Suppressor macrophage treated with lipopolysaccharide for 4 hours (primary cell): ENCODE measurements at regions not wholly inside any gene's neighbourhood (a gene's known extent, or its start where the extent isn't known, plus 50 kb on each side); places are given as distances from the start of the nearest gene placed in this dataset.

ENCODE experiments used
- DNase-seq: peaks from one replicate; pipeline ENCODE4 v3.0.0-alpha.2; 2020

DNA sequence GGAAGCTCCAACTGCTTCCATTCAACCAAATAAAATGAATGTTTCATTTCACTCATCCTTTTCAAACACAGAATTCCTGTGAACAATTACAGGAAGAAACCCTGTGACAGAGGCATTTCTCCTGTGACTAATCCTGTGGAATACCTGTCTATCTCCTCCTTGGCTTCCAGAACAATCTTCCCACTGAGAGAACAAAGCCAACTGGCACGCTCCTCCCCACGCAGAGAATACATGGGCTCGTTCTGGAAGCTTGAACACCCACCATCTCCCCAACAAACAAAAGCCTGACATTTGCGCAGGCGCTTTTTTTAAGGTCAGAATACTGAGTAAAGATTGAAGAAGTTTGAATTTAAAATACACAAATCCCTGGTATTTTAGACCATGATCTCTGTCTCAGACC lies 104.7 kb upstream of the SLC66A3 start:
- DNase-seq: no peak

DNA sequence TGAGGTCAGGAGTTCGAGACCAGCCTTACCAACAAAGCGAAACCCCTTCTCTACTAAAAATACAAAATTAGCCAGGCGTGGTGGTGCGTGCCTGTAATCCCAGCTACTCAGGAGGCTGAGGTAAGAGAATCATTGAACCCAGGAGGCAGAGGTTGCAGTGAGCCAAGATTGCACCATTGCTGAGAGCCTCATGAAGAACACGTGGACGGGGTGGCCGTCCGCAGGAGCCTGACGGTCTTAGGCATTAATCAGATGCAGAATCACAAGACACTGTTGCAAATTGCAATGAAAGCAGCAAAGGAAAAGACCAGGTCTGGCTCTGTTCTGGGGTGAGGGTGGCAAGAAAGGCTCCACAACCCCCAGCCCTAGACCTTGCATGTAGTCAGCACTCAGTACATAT lies 104.0 kb upstream of the SLC66A3 start:
- no peak for DNase-seq

DNA sequence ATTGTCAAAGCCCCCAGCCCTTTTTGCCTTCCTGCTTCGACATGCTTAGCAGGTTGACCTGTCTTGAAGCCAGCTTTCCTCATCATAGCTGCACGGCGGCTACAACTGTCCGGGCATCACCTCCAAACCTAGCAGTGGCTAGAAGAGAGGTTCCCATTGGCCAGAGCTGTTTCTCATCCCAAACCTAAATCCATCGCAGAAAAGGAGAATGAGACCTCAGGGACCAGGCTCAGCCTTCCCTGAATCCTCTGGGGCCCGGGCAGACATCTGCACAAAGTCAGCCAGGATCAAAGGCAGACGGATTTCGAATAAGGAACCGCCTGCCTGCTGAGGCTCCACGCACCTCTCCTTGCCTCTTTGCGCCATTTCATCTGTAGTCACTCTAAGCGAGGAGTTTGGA lies 101.7 kb upstream of the SLC66A3 start:
- DNase-seq: no peak

DNA sequence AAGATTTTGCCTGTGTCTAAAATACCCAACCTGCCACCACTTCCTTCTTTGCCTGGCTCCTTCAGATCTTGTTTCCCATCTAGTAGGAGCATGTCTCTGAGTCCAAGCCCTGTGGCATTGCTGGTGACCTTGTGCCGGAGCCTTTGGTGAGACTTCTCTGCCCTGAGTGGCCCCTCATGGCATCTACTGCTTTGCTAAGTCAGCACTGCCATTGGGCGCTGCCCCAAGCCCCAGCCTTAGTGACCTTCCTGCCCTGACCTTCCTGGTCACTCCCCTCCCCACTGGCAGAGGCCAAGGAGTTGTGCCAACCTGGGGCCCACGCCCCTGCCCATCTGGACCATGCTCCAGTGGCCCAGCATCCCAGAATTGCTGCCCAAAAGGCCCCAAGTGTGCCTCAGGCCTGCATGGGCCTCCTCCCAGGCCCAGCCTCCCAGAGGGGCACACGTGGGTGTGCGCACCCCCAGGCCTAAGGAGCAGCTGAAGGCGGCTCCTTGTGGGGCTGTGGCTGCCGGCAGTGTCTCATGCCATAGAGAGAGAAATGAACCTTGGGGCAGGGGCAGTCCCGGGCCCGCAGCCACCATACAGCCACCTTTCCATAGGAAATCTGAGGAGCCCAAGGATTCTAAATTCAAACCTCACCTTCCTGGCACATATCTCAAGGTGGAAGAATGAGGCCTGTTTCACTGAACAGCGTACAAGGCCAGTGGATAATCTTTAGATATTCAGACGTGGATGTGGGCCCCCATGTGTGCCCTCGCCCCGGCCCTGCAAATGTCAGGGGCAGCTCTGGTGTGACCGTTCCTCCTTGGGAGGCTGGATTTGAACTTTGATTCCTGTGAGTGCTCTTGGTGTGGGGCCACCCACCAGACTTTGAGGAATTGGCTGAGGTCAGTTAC lies 100.2 kb upstream of the SLC66A3 start:
- DNase-seq: no peak

DNA sequence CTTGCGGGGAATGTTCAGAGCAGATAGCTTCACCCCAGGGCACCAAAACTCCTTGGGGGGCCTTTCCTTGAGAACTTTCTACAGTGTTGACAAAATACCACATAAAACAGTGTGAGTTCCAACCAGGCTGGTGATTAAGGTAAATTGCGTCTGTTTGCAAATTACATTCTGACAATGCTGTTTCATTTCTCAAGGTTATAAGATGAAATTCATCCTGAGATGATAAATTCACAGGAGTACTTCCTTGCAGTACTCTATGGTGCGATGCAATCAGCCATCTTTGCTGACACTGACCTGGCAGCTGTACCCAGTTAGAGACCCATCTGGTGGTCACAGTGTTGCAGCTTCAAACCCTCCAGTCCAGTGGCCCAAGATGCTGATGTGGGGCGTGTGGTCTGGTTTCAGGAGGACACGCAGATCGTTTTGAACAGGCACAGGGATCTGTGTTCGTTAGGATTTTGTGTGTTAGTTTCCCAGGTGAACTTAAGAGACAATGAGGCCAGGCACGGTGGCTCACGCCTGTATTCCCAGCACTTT lies 99.5 kb upstream of the SLC66A3 start:
- no peak for DNase-seq

DNA sequence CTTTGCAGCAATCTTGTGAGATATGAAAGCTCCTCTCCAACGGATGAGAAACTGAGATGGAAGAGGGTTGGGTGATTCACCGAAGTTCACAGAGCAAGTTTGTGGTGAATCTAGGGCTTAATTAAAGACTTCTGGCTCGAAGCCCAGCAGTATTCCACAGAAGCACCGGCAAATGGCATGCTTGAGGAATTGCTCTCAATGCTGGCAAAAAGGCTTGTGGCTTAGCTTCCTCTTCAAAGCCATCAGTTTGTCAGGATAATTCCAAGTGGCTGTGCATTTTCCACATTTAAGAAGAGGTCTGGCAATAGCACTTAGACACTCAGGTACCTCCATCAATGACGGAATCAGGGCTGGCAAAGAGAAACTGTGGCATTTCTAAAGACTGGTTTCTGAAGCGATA lies 98.7 kb upstream of the SLC66A3 start:
- no peak for DNase-seq

DNA sequence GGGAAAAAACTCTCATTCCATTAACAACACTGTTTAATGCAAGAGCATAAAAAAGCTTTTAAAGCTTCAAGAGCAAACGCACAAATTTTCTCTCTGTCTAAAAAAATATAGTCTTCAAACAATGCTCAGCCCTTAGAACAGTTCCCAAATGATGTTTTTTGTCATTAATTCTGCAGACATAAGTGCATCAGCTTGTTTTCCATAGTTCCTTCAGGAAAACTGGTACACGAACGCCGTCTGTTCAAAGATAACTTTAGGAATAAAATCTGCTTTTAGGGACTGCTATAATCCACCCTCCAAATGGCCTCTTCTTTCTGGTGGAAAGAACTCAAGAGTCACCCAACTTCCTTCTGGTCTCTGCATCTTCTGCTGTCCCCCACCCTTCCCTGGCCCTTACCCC lies 98.2 kb upstream of the SLC66A3 start:
- DNase-seq: no peak

DNA sequence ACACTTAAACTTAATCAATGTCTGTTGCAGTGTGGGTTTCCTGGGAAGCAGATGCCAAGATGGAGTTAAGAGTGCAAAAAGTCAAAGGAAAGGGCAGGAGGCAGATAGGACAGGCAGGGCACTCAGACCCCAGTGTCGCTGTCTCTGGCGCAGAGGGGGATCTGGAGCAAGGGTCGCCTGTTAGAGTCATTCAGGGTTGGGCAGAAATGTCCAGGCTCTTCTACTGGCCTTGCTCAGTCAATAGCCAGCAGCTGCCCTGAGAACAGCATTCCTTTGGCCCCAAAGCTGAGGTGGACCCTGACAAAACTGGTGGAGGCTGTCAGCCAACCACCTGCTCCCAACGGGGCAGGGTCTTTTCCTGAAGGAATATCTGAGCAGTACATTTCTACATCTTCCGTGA lies 97.1 kb upstream of the SLC66A3 start:
- no peak for DNase-seq

DNA sequence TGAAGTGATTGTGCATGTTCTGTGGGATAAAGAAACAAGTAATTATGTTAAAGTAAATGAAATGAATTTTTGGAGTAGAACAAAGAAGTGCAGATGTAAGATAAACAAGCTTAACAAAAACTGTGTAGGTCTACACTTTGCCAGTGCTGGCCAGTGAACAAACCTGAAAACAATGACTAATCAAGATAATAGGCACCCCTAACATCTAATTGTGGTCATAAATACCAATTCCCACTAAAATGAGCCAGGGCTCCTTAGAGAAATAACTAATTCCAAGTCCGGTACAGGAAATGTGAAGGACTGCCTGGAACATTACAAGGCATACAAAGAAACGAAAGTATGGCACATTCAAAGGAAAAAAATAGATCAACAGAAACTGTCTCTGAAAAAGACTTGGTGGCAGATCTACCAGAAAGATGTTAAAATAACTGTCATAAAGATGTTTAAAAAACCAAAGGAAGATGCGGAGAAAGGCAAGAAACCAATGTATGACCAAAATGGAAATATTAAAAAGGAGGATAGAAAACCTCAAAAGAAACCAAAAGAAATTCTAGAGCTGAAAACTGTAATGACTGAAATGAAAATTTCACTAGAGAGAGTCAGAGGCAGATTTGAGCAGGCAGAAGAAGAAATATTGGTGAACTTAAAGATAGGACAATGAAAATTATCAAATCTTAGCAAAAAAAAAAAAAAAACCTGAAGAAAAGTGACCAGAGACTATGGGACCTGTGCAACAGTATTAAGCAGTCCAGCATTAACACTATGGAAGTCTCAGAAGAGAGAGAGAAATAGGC lies 94.7 kb upstream of the SLC66A3 start:
- no peak for DNase-seq

DNA sequence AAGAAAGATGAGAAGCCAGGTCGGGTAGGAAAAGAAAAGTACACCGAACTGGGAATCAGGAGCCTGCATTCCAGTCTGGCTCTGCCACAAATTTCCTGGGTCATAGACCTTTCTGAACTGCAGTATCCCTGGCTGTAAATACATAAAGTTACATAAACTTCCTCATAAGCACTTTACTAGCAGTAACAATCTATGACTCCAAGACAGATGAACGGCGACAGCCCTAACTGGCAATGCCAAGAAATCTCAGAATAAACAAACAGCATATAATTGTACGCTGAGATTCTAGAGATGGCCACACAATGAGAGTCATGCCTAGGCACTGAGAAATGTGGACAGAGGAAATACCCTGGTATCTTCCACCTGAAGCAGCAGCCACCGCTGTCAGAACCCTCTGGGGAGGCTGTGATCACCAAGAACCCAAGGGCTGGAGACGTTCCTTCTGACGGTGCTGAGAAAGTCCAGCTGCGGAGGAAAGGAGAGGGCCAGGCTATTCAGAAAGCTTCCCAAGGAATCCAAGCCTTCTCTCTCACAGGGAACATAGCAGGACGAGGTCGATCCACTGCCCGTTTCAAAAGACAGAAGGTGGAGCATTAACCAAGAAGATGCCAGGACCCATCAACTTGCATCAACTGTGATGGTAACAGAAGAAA lies 89.3 kb upstream of the SLC66A3 start:
- DNase-seq: no peak

DNA sequence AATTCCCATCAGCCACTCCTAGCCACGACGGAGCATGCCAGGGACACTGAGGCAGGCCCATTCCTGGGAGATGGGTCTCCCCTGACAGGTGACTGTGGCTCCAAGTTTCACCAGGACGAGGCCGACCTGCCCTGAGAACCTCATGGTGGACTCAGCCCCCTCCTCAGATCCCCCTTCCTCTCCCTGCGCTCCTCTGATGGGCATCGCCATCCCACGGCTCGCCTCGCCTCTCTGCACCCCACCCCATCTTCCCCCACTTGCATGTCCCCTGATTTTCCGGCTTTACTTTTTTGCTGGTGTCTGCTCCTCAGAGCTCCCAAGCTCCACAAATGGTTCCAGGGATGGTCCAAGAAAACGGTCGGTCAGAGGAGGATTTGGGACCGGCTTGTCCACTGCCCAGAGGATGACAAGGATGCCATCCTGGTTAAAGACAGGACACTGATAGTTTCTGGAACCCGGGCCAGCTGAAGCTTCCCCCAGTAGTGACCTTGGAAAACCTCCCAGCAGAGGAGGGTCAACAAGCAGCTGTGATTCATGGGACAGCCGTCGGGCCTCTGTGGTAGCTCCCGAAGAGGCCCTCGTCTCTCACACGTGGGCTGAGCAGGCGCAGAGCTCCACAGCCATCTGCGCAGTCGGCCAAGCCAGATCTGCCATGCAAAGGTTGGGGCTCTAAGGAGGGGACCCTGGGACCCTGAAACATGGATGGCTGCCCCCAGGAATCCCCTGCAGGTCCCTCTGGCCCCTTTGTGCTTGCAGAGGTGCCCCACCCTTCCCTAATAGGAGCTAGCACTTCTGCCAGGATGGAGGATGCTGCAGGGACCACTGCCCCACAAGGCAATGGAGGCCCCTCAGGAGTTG lies 87.8 kb upstream of the SLC66A3 start:
- DNase-seq: no peak

DNA sequence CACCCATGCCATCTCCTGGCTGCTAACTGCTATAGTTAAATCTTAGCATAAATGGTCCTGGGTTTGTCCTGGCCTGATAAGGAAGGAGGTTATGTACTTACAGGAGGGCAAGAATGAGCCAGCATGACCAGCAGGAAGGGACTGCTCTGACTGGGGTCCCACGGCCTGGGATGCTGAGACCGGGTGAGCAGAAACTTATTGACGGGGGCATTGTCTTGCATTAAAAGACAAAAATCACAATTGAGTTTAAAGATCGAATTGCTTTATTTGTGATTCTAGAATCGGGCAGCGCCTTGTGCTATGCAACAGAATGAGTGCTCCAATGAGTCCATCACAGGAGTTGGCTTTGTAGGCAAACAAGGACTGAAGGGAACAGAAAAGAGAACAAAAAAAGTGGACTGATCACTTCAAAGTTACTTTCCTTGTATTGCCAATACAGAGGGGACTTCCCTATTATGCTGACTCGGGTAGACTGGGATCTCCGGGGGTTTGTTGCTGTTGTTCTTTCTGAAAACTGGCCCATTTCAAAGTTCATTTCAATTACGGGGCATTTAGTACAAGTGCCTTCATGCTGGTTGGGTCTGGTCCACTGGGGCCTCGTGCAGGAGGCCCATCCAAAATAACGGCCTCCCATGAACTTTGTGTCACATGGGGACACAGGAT lies 87.1 kb upstream of the SLC66A3 start:
- DNase-seq: no peak

DNA sequence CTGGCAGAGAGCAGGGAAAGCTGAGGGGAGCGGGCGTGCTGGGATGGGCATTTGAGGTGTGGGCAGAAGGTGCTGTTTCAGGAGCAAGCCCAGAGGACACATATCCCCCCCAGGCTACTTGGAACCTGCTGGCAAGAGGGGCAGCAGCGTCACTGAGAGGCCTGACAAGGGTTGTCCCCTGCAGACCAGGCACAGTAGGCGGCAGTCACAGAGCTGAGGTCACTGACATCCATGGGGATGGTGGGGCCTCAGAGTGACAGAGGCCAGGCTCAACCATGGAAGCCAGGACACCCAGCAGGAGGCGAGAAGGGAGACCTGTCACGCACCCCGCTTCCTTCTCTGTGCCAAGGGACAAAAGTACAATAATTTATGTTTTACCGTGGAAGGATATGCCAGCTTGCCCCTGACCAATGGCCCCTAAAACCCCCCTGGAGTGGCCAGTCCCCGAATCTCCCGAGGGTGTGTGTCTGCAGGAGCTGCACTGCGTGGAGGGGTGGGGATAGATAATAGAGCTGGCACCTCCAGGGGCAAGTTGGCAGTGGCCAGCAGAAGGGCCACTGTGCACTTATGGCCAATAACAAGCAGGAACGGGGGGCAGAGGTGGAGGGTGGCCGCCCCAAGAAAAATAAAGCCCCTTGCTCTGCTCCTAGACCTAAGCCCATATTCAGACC lies 86.3 kb upstream of the SLC66A3 start:
- DNase-seq: no peak

DNA sequence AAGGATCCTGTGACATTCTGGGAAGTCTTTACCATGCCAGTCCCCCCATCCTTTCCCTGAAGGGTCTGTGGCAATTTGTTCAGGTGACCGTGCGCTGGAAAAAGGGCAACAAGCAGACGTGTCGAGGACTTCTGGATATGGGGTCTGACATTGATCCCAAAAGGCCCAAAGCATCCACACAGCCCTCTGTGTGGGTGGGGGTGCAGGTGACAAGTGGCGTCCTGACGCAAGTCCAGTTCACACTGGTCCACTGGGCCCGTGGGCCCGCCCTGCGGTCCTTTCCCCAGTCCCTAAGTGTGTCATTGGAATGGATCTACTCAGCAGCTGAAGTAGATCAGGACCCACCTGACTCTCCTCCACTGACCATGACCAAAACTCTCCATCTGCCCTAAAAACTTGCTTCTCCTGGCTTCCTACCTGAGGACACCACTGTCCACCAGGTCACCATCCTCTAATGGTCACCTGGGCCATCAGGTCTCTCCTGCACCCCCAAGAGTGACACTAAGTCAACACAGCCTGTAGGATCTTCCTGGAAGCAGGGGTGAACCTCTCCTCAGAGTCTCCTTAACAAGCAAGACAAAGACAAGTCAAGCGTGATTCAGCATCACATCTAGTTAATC lies 85.6 kb upstream of the SLC66A3 start:
- DNase-seq: no peak

DNA sequence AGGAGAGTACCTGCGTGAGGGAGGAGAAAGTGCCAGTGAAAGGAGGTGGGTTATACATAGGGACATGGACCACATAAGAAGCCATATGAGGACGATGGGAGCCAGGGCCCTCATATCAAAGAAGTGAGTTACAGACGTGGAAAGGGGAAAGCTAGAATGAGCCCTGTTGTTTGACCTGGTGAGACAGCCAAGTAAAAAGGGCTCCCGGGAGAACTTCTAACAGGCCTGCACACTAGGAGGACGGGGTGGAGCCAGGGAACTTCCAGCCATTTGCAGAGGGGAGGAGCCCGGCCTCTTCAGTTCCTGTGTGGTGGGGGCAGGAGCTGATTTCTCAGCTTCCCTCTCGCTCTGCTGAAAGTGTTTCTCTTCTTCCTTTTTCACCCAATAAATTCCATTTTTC lies 84.1 kb upstream of the SLC66A3 start:
- peak; percentile 71 for DNase-seq

DNA sequence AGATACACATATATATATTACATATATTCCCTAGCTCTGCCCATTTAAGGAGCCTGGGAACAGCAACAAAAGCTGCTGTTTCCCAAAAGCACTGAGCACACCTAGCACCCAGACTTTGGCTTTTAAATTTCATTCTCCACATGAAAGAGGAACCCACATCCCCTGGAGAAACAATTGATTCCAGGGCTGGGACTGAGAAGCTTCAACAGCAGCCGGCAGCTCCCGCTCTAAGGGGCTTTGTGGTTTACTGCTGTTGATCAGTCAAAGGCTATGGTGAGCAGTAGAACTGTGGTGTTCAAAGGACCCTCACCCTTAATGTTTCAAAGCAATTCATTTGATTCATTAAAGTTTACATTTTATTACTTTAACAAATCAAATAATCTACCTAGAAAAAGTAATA lies 83.3 kb upstream of the SLC66A3 start:
- no peak for DNase-seq

DNA sequence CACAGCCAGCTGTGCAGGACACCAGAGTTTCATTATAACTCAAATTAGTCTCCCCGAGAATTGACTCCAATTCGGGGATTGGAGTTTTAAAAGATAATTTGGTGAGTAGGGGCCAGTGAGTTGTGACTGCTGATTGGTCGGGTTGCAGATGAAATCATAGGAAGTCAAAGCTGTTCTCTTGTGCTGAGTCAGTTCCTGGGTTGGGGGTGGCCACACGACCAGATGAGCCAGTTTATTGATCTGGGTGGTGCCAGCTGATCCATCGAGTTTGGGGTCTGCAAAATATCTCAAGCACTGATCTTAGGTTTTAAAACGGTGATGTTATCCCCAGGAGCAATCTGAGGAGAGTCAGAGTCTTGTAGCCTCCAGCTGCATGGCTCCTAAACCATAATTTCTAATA lies 82.7 kb upstream of the SLC66A3 start:
- DNase-seq: no peak

DNA sequence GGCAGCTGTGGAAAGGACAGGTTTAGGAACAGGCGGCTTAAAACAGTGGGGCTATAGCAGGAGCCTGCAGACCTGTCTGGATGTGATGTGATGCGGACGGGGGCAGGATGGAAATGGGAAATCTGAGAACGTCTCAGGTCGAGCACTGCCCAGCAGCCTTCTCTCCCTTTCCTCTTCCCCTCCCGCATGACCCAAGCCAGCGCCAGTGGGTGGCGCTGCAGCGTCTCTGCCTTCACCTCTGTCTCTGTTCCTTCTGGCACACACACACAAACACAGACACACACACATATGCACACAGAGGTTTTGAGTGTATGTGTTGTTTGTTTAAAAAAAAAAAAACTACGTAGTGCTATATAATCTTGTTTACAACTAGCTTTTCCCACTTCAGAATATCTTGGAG lies 82.0 kb upstream of the SLC66A3 start:
- DNase-seq: peak; percentile 19

DNA sequence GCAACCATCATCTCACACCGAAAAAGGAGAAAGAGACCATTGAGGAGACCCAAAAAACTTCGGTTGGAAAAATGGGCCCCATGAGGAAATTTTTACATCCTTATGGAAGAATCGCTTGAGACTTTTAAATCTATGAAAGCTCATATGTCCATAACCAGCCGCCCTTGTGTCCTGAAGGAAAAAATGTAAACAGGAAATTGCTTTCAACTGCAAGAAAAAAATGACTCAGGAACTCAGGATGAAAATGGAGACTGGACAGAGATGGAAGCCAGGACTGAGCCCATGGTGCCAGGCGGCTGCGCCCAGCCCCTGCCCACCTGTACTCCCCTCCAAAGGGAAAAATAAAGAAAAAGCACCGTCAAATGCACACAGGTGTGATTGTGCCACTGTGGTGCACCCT lies 81.5 kb upstream of the SLC66A3 start:
- DNase-seq: no peak

DNA sequence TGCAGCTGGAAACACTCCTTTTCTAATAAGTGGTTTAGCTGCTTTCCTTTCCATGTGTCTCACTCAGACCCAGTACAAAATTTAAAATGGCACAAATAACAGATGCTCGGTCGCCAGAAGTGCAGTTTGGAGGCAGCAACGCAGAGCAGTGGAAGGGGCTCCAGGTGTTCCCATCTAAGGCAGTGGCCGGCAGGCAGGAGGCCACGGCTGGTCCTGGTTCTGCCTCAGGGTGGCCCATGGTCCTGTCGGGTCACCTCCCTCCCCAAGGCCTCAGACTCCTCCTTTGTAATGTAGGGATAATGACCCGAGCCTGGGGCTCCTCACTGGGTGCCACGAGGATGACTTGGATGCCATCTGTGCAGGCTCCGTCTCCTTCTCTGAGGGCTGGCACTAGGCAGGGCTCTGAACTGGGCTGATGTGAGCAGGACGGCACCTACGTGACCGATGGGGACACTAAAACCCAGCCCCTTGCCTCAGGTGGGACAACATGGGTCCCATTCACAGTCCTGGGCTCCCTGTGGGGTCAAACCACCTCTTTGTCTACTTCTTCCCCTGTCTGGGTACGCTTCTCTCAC lies 80.9 kb upstream of the SLC66A3 start:
- no peak for DNase-seq

DNA sequence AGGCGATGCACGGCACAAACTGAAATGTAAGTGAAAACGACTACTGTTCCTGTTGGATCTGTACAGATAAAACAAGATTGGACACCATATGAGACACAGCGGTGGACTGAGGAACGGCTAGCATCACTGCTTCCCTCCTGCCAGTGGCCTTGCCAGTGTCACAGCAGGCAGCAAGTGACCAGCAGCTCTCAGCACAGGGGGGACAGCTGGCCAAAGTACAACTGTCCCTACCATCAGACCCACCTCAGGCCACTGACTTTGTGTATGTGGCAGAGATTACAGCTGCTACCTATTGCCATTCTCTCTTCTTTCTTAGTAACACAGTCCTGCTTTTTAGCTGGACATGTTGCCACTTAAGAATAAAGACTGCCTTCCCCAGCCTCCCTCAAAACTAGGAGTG lies 80.0 kb upstream of the SLC66A3 start:
- no peak for DNase-seq
